ENCODE measurements at regions not wholly inside any gene's neighbourhood (a gene's known extent, or its start where the extent isn't known, plus 50 kb on each side); places are given as distances from the start of the nearest gene placed in this dataset.

GRCh38 chr3:76879959-76880358 lies 159.9 kb upstream of the ROBO2 start:
- no peak overlapping the region for H3K27ac ChIP-seq (replicated peaks; ENCODE audit: low read length)
- no peak overlapping the region for H3K4me3 ChIP-seq (ENCODE audit: low read length in 2 of 2)
- no peak overlapping the region for H3K4ac ChIP-seq (ENCODE audit: low read length)
- no peak overlapping the region for H3K23ac ChIP-seq (ENCODE audit: low read depth, low read length, poor library complexity)
- no peak overlapping the region for H2AK5ac ChIP-seq (ENCODE audit: low read depth, low read length)
- H2AFZ ChIP-seq (ENCODE audit: low read length), result no peak overlapping the region
- no peaks in the 10 kb centered on the region for H3K4me1 ChIP-seq (ENCODE audit: control insufficient read depth in 2 of 2, insufficient read depth in 1 of 2, low read depth in 1 of 2, low read length in 2 of 2)
- no peak overlapping the region for H2BK5ac ChIP-seq (ENCODE audit: low read length)
- no peaks in the 10 kb centered on the region for H3K79me1 ChIP-seq (ENCODE audit: low read depth, low read length)
- no peak overlapping the region for H4K8ac ChIP-seq (ENCODE audit: low read depth, low read length)
- H2BK120ac ChIP-seq (ENCODE audit: low read depth, low read length), result no peak overlapping the region
- no peaks in the 10 kb centered on the region for H3K27me3 ChIP-seq (ENCODE audit: control insufficient read depth in 3 of 3, insufficient read depth in 3 of 3, low read depth in 1 of 3, low read length in 3 of 3)
- H3K4me2 ChIP-seq (ENCODE audit: insufficient read depth, low read length, poor library complexity, severe bottlenecking), result no peak overlapping the region
- no CpG with 5 or more reads among the region's 3 CpGs for WGBS, 2 donors (ENCODE audit: extremely low coverage in 2 of 2, insufficient read length in 2 of 2, insufficient replicate concordance in 1 of 2)
- no peak overlapping the region for H3K14ac ChIP-seq (ENCODE audit: low read length)
- peaks cover 0 to 2% of the 10 kb centered on the region in 2 donors for H3K9me3 ChIP-seq (replicated peaks in 1 of 2; ENCODE audit: control insufficient read depth in 2 of 2, insufficient read depth in 1 of 2, low read depth in 1 of 2, low read length in 2 of 2)
- H3K18ac ChIP-seq (ENCODE audit: low read length), result no peak overlapping the region
- H4K91ac ChIP-seq (ENCODE audit: low read depth, low read length, poor library complexity), result no peak overlapping the region
- no peak overlapping the region for H3K9ac ChIP-seq (ENCODE audit: low read depth, low read length, poor library complexity)
- no peaks in the 10 kb centered on the region for H3K36me3 ChIP-seq (replicated peaks in 1 of 2; ENCODE audit: control insufficient read depth in 2 of 2, insufficient read depth in 2 of 2, low read length in 2 of 2)
- no peak overlapping the region for H2BK12ac ChIP-seq (ENCODE audit: low read length)
- DNase-seq (ENCODE audit: low spot score), result no peak
- no peak overlapping the region for H2BK15ac ChIP-seq (ENCODE audit: low read length)

- Histone ChIP-seq H3K18ac (ENCODE audit: low read length) (no peak overlapping the region), H3K14ac (ENCODE audit: low read length) (no peak overlapping the region), H2BK120ac (ENCODE audit: low read depth, low read length) (no peak overlapping the region), H3K4me2 (ENCODE audit: insufficient read depth, low read length, poor library complexity, severe bottlenecking) (no peak overlapping the region), H2BK12ac (ENCODE audit: low read length) (no peak overlapping the region), H2AFZ (ENCODE audit: low read length) (no peak overlapping the region), H3K27ac (replicated peaks; ENCODE audit: low read length) (no peak overlapping the region), H3K9ac (ENCODE audit: low read depth, low read length, poor library complexity) (no peak overlapping the region), H3K4me3 (ENCODE audit: low read length in 2 of 2) (no peak overlapping the region), H3K27me3 (ENCODE audit: control insufficient read depth in 3 of 3, insufficient read depth in 3 of 3, low read depth in 1 of 3, low read length in 3 of 3) (no peaks in the 10 kb centered on the region), H3K4me1 (ENCODE audit: control insufficient read depth in 2 of 2, insufficient read depth in 1 of 2, low read depth in 1 of 2, low read length in 2 of 2) (no peaks in the 10 kb centered on the region), H2BK15ac (ENCODE audit: low read length) (no peak overlapping the region), H4K91ac (ENCODE audit: low read depth, low read length, poor library complexity) (no peak overlapping the region), H3K79me1 (ENCODE audit: low read depth, low read length) (no peaks in the 10 kb centered on the region), H3K9me3 (replicated peaks in 1 of 2; ENCODE audit: control insufficient read depth in 2 of 2, insufficient read depth in 1 of 2, low read depth in 1 of 2, low read length in 2 of 2) (peaks cover 0 to 2% of the 10 kb centered on the region in 2 donors), H3K23ac (ENCODE audit: low read depth, low read length, poor library complexity) (no peak overlapping the region), H3K36me3 (replicated peaks in 1 of 2; ENCODE audit: control insufficient read depth in 2 of 2, insufficient read depth in 2 of 2, low read length in 2 of 2) (no peaks in the 10 kb centered on the region), H3K4ac (ENCODE audit: low read length) (no peak overlapping the region), H4K8ac (ENCODE audit: low read depth, low read length) (no peak overlapping the region), H2AK5ac (ENCODE audit: low read depth, low read length) (no peak overlapping the region), H2BK5ac (ENCODE audit: low read length) (no peak overlapping the region)
- DNase-seq (ENCODE audit: low spot score), result no peak
- no CpG with 5 or more reads among the region's 3 CpGs for WGBS, 2 donors (ENCODE audit: extremely low coverage in 2 of 2, insufficient read length in 2 of 2, insufficient replicate concordance in 1 of 2)
These were observed 153.0 kb upstream of the ROBO2 start for GRCh38 chr3:76886761-76887500.

- H3K9ac ChIP-seq (ENCODE audit: low read depth, low read length, poor library complexity), result no peak overlapping the region
- H3K4ac ChIP-seq (ENCODE audit: low read length), result no peak overlapping the region
- H2AK5ac ChIP-seq (ENCODE audit: low read depth, low read length), result no peak overlapping the region
- H2BK5ac ChIP-seq (ENCODE audit: low read length), result no peak overlapping the region
- H2BK15ac ChIP-seq (ENCODE audit: low read length), result no peak overlapping the region
- no peaks in the 10 kb centered on the region for H3K36me3 ChIP-seq (replicated peaks in 1 of 2; ENCODE audit: control insufficient read depth in 2 of 2, insufficient read depth in 2 of 2, low read length in 2 of 2)
- H2BK12ac ChIP-seq (ENCODE audit: low read length), result no peak overlapping the region
- H2AFZ ChIP-seq (ENCODE audit: low read length), result no peak overlapping the region
- no peak overlapping the region for H3K4me2 ChIP-seq (ENCODE audit: insufficient read depth, low read length, poor library complexity, severe bottlenecking)
- H3K4me1 ChIP-seq (ENCODE audit: control insufficient read depth in 2 of 2, insufficient read depth in 1 of 2, low read depth in 1 of 2, low read length in 2 of 2), result no peaks in the 10 kb centered on the region
- no peaks in the 10 kb centered on the region for H3K27me3 ChIP-seq (ENCODE audit: control insufficient read depth in 3 of 3, insufficient read depth in 3 of 3, low read depth in 1 of 3, low read length in 3 of 3)
- H3K79me1 ChIP-seq (ENCODE audit: low read depth, low read length), result no peaks in the 10 kb centered on the region
- no peak overlapping the region for H3K4me3 ChIP-seq (ENCODE audit: low read length in 2 of 2)
- H3K18ac ChIP-seq (ENCODE audit: low read length), result no peak overlapping the region
- no peak overlapping the region for H3K23ac ChIP-seq (ENCODE audit: low read depth, low read length, poor library complexity)
- DNase-seq (ENCODE audit: low spot score), result no peak
- no peak overlapping the region for H3K27ac ChIP-seq (replicated peaks; ENCODE audit: low read length)
- WGBS, 2 donors (ENCODE audit: extremely low coverage in 2 of 2, insufficient read length in 2 of 2, insufficient replicate concordance in 1 of 2), result no CpG with 5 or more reads among the region's 1 CpG
- no peak overlapping the region for H4K8ac ChIP-seq (ENCODE audit: low read depth, low read length)
- H2BK120ac ChIP-seq (ENCODE audit: low read depth, low read length), result no peak overlapping the region
- H4K91ac ChIP-seq (ENCODE audit: low read depth, low read length, poor library complexity), result no peak overlapping the region
- H3K14ac ChIP-seq (ENCODE audit: low read length), result no peak overlapping the region
- peaks cover 0 to 2% of the 10 kb centered on the region in 2 donors for H3K9me3 ChIP-seq (replicated peaks in 1 of 2; ENCODE audit: control insufficient read depth in 2 of 2, insufficient read depth in 1 of 2, low read depth in 1 of 2, low read length in 2 of 2)
These were observed 151.0 kb upstream of the ROBO2 start for GRCh38 chr3:76888856-76889255.

- Histone ChIP-seq H2BK5ac (ENCODE audit: low read length) (no peak overlapping the region), H3K9me3 (replicated peaks in 1 of 2; ENCODE audit: control insufficient read depth in 2 of 2, insufficient read depth in 1 of 2, low read depth in 1 of 2, low read length in 2 of 2) (no peaks in the 10 kb centered on the region), H3K27ac (replicated peaks; ENCODE audit: low read length) (no peak overlapping the region), H3K36me3 (replicated peaks in 1 of 2; ENCODE audit: control insufficient read depth in 2 of 2, insufficient read depth in 2 of 2, low read length in 2 of 2) (no peaks in the 10 kb centered on the region), H3K23ac (ENCODE audit: low read depth, low read length, poor library complexity) (no peak overlapping the region), H3K18ac (ENCODE audit: low read length) (no peak overlapping the region), H3K27me3 (ENCODE audit: control insufficient read depth in 3 of 3, insufficient read depth in 3 of 3, low read depth in 1 of 3, low read length in 3 of 3) (no peaks in the 10 kb centered on the region), H3K14ac (ENCODE audit: low read length) (no peak overlapping the region), H4K91ac (ENCODE audit: low read depth, low read length, poor library complexity) (no peak overlapping the region), H3K4me3 (ENCODE audit: low read length in 2 of 2) (no peak overlapping the region), H3K4ac (ENCODE audit: low read length) (no peak overlapping the region), H3K4me2 (ENCODE audit: insufficient read depth, low read length, poor library complexity, severe bottlenecking) (no peak overlapping the region), H2AK5ac (ENCODE audit: low read depth, low read length) (no peak overlapping the region), H2BK120ac (ENCODE audit: low read depth, low read length) (no peak overlapping the region), H4K8ac (ENCODE audit: low read depth, low read length) (no peak overlapping the region), H2AFZ (ENCODE audit: low read length) (no peak overlapping the region), H3K4me1 (ENCODE audit: control insufficient read depth in 2 of 2, insufficient read depth in 1 of 2, low read depth in 1 of 2, low read length in 2 of 2) (no peaks in the 10 kb centered on the region), H3K79me1 (ENCODE audit: low read depth, low read length) (no peaks in the 10 kb centered on the region), H2BK15ac (ENCODE audit: low read length) (no peak overlapping the region), H3K9ac (ENCODE audit: low read depth, low read length, poor library complexity) (no peak overlapping the region), H2BK12ac (ENCODE audit: low read length) (no peak overlapping the region)
- WGBS, 2 donors (ENCODE audit: extremely low coverage in 2 of 2, insufficient read length in 2 of 2, insufficient replicate concordance in 1 of 2), result no CpG with 5 or more reads among the region's 6 CpGs
- DNase-seq (ENCODE audit: low spot score), result no peak
These were observed 150.0 kb upstream of the ROBO2 start for GRCh38 chr3:76889911-76890310.

Data from neuronal stem cell (in vitro differentiated cells).